ENCODE measurements at regions not wholly inside any gene's neighbourhood (a gene's known extent, or its start where the extent isn't known, plus 50 kb on each side); places are given as distances from the start of the nearest gene placed in this dataset.

DNA sequence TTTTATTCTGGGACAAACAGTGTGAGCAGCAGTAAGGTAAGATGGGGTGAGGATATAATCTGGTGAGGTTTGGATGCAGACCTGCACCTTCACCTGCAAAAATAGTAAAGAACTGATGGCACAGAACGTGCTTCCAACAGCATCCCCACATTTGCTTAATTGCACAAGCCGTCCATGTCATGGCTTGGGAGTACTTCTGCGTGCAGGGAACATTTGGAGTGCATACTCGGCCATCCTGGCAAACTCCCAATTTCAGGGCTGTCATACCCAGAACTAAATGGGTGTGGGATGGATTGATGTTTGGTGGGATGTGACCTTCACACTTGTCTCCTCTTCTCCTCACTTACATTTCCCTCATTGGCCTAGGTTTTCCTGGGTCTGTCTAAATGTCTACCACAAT lies 76.8 kb upstream of the TSPY4 start:
- Histone ChIP-seq H3K18ac (ENCODE audit: extremely low read depth, low read length) (no peak overlapping the region), H2BK120ac (replicated peaks; ENCODE audit: low read depth, low read length) (no peak overlapping the region), H4K5ac (ENCODE audit: insufficient read length, low read depth, low read length) (no peak overlapping the region), H2BK12ac (ENCODE audit: low read depth, low read length) (no peak overlapping the region), H3K36me3 (ENCODE audit: control insufficient read depth in 2 of 4, insufficient read depth in 4 of 4, low read length in 3 of 4) (no peaks in the 10 kb centered on the region), H3K14ac (ENCODE audit: insufficient read length) (no peak overlapping the region), H3K27me3 (replicated peaks in 1 of 4; ENCODE audit: control insufficient read depth in 3 of 4, extremely low read depth in 1 of 4, insufficient read depth in 3 of 4, low read length in 3 of 4) (no peaks in the 10 kb centered on the region), H2BK5ac (ENCODE audit: low read depth, low read length) (no peak overlapping the region), H2BK15ac (ENCODE audit: low read length) (no peak overlapping the region), H3K9ac (replicated peaks in 1 of 4; ENCODE audit: extremely low read depth in 1 of 4, low read depth in 3 of 4, low read length in 3 of 4) (no peak overlapping the region), H2BK20ac (ENCODE audit: low read length) (no peak overlapping the region), H3K4ac (replicated peaks; ENCODE audit: insufficient read length, low read depth, low read length) (no peak overlapping the region), H3K4me3 (ENCODE audit: extremely low read depth in 1 of 4, insufficient read depth in 2 of 4, low read depth in 3 of 4, low read length in 4 of 4) (no peak overlapping the region), H3K56ac (replicated peaks; ENCODE audit: insufficient read length, low read depth, low read length) (no peak overlapping the region), H3K79me2 (ENCODE audit: control insufficient read depth in 1 of 2, insufficient read depth in 2 of 2, low read length in 2 of 2) (no peaks in the 10 kb centered on the region), H3K79me1 (ENCODE audit: low read depth, low read length) (no peaks in the 10 kb centered on the region), H3K9me3 (ENCODE audit: insufficient read depth in 2 of 2, low read depth in 1 of 2, low read length in 1 of 2) (peaks cover 0 to 53% of the 10 kb centered on the region in 2 experiments; a peak in 3 of 4 replicates), H4K20me1 (replicated peaks in 1 of 2; ENCODE audit: control insufficient read depth in 1 of 2, insufficient read depth in 2 of 2, low read length in 2 of 2) (no peaks in the 10 kb centered on the region), H3K4me1 (replicated peaks in 1 of 4; ENCODE audit: control insufficient read depth in 3 of 4, insufficient read depth in 4 of 4, low read length in 3 of 4) (no peaks in the 10 kb centered on the region), H4K8ac (ENCODE audit: extremely low read depth, insufficient read depth, low read length) (no peak overlapping the region), H2AFZ (ENCODE audit: low read length) (no peak overlapping the region), H4K91ac (replicated peaks; ENCODE audit: insufficient read length, low read length) (no peak overlapping the region), H3K23ac (ENCODE audit: insufficient read length) (no peak overlapping the region), H3K4me2 (ENCODE audit: insufficient read depth in 1 of 2, low read depth in 2 of 2, low read length in 2 of 2) (no peak overlapping the region), H3K27ac (ENCODE audit: low read depth, low read length) (no peak overlapping the region), H2AK5ac (ENCODE audit: low read depth, low read length) (no peak overlapping the region), H3K23me2 (ENCODE audit: low read depth, low read length) (no peaks in the 10 kb centered on the region)
- CTCF ChIA-PET (ENCODE audit: partially characterized antibody), result no interaction called here
- FAIRE-seq, result no peak
- no CpG with 5 or more reads among the region's 4 CpGs for WGBS, 2 experiments (ENCODE audit: extremely low coverage in 1 of 2, insufficient coverage in 1 of 2, insufficient read length in 1 of 2, insufficient replicate concordance in 2 of 2, low coverage in 1 of 2, low lambda C conversion rate in 2 of 2, missing lambda C conversion rate in 1 of 2)
- DNase-seq (ENCODE audit: low read depth in 1 of 2, low spot score in 2 of 2), result no peak
- POLR2A ChIA-PET (ENCODE audit: partially characterized antibody), result no interaction called here
- TF ChIP-seq SP2 (IDR thresholded peaks at IDR 0.05; ENCODE audit: low read length), result no peak
- TF ChIP-seq RAD21 (IDR thresholded peaks at IDR 0.05 in 1 of 2, conservative IDR thresholded peaks at IDR 0.05 in 1 of 2; ENCODE audit: low read depth in 2 of 2, low read length in 2 of 2), result no peak
- no peak for TF ChIP-seq SP4 (IDR thresholded peaks at IDR 0.05; ENCODE audit: low read length)
- TF ChIP-seq TEAD4 (IDR thresholded peaks at IDR 0.05; ENCODE audit: low read depth, low read length), result no peak
